ENCODE measurements at regions not wholly inside any gene's neighbourhood (a gene's known extent, or its start where the extent isn't known, plus 50 kb on each side); places are given as distances from the start of the nearest gene placed in this dataset.

- DNase-seq = no peak
These were observed 50.3 kb downstream of the SHANK2 start for GRCh38 chr11:71201936-71202597.

GRCh38 chr11:71201231-71201630 is 51.1 kb downstream of the SHANK2 start:
- DNase-seq = no peak

- no peak for DNase-seq
These were observed 51.6 kb downstream of the SHANK2 start for GRCh38 chr11:71200761-71201160.

GRCh38 chr11:71200172-71200716 is 52.1 kb downstream of the SHANK2 start:
- no peak for DNase-seq

GRCh38 chr11:71199226-71199820 is 53.1 kb downstream of the SHANK2 start:
- DNase-seq = no peak

GRCh38 chr11:71198823-71199165 is 53.6 kb downstream of the SHANK2 start:
- DNase-seq = no peak

- DNase-seq = no peak
These were observed 54.1 kb downstream of the SHANK2 start for GRCh38 chr11:71198141-71198822.

- no peak for DNase-seq
These were observed 55.3 kb downstream of the SHANK2 start for GRCh38 chr11:71197096-71197495.

- DNase-seq = no peak
These were observed 57.7 kb downstream of the SHANK2 start for GRCh38 chr11:71194710-71195109.

- DNase-seq = no peak
These were observed 58.9 kb downstream of the SHANK2 start for GRCh38 chr11:71193431-71193830.

GRCh38 chr11:71192629-71193028 is 59.7 kb downstream of the SHANK2 start:
- no peak for DNase-seq

GRCh38 chr11:71191201-71191600 is 61.2 kb downstream of the SHANK2 start:
- DNase-seq = no peak

GRCh38 chr11:71190551-71190950 is 61.8 kb downstream of the SHANK2 start:
- DNase-seq = no peak

GRCh38 chr11:71189768-71190315 is 62.5 kb downstream of the SHANK2 start:
- no peak for DNase-seq

- DNase-seq = no peak
These were observed 63.2 kb downstream of the SHANK2 start for GRCh38 chr11:71188886-71189767.

GRCh38 chr11:71188073-71188472 is 64.3 kb downstream of the SHANK2 start:
- DNase-seq = no peak

- DNase-seq = no peak
These were observed 65.6 kb downstream of the SHANK2 start for GRCh38 chr11:71186806-71187205.

GRCh38 chr11:71185411-71185810 is 67.0 kb downstream of the SHANK2 start:
- DNase-seq = no peak

GRCh38 chr11:71184421-71185210 is 67.8 kb downstream of the SHANK2 start:
- DNase-seq = no peak

- DNase-seq = no peak
These were observed 68.5 kb downstream of the SHANK2 start for GRCh38 chr11:71183878-71184277.

- no peak for DNase-seq
These were observed 69.3 kb downstream of the SHANK2 start for GRCh38 chr11:71182791-71183677.

All from fibroblast of skin of abdomen (primary cell).